ENCODE measurements at regions not wholly inside any gene's neighbourhood (a gene's known extent, or its start where the extent isn't known, plus 50 kb on each side); places are given as distances from the start of the nearest gene placed in this dataset.

DNA sequence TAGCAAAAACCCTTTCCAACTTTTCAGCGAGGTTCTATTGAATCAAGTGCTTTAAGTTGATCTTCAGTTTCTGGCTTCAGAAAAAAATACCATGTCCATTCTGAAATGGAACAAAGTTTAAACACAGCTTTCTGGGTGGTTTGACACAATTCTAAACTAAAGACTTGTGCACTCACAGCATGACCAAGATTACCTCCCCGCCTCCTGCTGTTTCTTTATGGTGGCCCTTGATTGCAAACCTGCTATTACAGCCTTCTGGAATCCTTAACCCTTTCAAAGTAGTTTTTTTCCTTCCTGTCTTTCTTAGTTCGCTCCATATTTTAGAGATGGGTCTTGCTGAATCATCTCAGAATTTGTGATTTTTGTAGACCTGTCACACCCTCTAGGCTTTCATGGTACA is 135.9 kb upstream of the FBN2 start:
- no peaks in the 10 kb centered on the region for H4K20me1 ChIP-seq (ENCODE audit: control insufficient read depth, extremely low read depth, insufficient read depth, low read length)
- FAIRE-seq (no peak), DNase-seq (ENCODE audit: low read depth, low spot score) (no peak)
- no peaks in the 10 kb centered on the region for H3K9me3 ChIP-seq (ENCODE audit: control insufficient read depth, low read depth, low read length)
- H3K9me1 ChIP-seq (ENCODE audit: control insufficient read depth, extremely low read depth, insufficient read depth, low read length), result no peaks in the 10 kb centered on the region
- H3K4me2 ChIP-seq (ENCODE audit: control insufficient read depth, extremely low read depth, insufficient read depth, low read depth, low read length), result no peak overlapping the region
- H3K27ac ChIP-seq (ENCODE audit: control insufficient read depth, insufficient read depth, low read length), result no peak overlapping the region
- dilution Hi-C loops (cut with MboI; ENCODE audit: extremely low pct_ligation_motif_present, low sequenced_read_pairs), result no loop called here
- no peaks in the 10 kb centered on the region for H3K4me1 ChIP-seq (ENCODE audit: control insufficient read depth, extremely low read depth, insufficient read depth, low read length)
- no peak for TF ChIP-seq EZH2 (IDR thresholded peaks at IDR 0.05; ENCODE audit: low read length)
- TF ChIP-seq, protein P1, sequence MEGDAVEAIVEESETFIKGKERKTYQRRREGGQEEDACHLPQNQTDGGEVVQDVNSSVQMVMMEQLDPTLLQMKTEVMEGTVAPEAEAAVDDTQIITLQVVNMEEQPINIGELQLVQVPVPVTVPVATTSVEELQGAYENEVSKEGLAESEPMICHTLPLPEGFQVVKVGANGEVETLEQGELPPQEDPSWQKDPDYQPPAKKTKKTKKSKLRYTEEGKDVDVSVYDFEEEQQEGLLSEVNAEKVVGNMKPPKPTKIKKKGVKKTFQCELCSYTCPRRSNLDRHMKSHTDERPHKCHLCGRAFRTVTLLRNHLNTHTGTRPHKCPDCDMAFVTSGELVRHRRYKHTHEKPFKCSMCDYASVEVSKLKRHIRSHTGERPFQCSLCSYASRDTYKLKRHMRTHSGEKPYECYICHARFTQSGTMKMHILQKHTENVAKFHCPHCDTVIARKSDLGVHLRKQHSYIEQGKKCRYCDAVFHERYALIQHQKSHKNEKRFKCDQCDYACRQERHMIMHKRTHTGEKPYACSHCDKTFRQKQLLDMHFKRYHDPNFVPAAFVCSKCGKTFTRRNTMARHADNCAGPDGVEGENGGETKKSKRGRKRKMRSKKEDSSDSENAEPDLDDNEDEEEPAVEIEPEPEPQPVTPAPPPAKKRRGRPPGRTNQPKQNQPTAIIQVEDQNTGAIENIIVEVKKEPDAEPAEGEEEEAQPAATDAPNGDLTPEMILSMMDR (optimal IDR thresholded peaks at IDR 0.05 in 1 of 3, IDR thresholded peaks at IDR 0.05 in 1 of 3, conservative IDR thresholded peaks at IDR 0.05 in 1 of 3; ENCODE audit: extremely low read depth in 1 of 3, insufficient read depth in 2 of 3, low read length in 3 of 3), result no peak
- H3K4me3 ChIP-seq (ENCODE audit: control insufficient read depth in 2 of 3, extremely low read depth in 1 of 3, insufficient read depth in 2 of 3, low read depth in 1 of 3, low read length in 3 of 3), result no peak overlapping the region
- H3K36me3 ChIP-seq (ENCODE audit: control insufficient read depth in 2 of 2, extremely low read depth in 1 of 2, insufficient read depth in 2 of 2, low read length in 2 of 2), result no peaks in the 10 kb centered on the region
- no peaks in the 10 kb centered on the region for H3K79me2 ChIP-seq (ENCODE audit: control insufficient read depth, insufficient read depth, low read length)
- no peak overlapping the region for H3K9ac ChIP-seq (ENCODE audit: control insufficient read depth, extremely low read depth, insufficient read depth, low read length)
- no peak overlapping the region for H2AFZ ChIP-seq (ENCODE audit: control insufficient read depth, low read length)
- no peaks in the 10 kb centered on the region for H3K27me3 ChIP-seq (ENCODE audit: control insufficient read depth, extremely low read depth, insufficient read depth, low read length)

DNA sequence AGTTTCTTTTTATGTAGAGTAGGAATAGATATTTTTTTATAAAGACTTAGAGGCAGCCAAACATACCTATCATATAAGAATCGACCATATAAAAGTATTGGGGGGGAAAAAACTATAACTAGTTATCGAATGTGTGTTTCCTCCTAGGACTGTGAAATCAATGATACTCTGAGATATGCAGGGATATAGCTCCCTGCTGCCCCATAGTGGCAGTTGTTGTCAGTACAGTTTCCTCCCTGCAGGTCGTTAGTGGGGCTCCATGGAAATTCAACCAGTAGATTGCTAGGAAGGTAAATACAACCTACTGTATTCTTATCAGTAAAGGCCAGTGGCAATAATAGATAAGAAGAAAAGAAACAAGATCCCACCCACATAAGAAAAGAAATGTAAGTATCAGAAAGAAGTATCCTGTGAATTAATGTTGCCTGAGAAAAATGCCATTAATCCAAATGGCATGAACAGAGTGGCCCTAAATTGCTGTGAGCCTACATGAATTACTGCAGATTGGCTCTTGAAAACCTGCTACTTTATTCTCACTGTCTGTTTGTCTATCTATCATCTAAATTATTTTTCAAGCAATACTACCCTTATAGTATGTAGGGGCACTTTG is 136.9 kb upstream of the FBN2 start:
- Histone ChIP-seq H3K9me3 (ENCODE audit: control insufficient read depth, low read depth, low read length) (no peaks in the 10 kb centered on the region), H3K4me1 (ENCODE audit: control insufficient read depth, extremely low read depth, insufficient read depth, low read length) (no peaks in the 10 kb centered on the region)

More for the DNA sequence above, 136.9 kb upstream of the FBN2 start:
- Histone ChIP-seq H2AFZ (ENCODE audit: control insufficient read depth, low read length) (no peak overlapping the region), H3K79me2 (ENCODE audit: control insufficient read depth, insufficient read depth, low read length) (no peaks in the 10 kb centered on the region), H3K9me1 (ENCODE audit: control insufficient read depth, extremely low read depth, insufficient read depth, low read length) (no peaks in the 10 kb centered on the region), H3K9ac (ENCODE audit: control insufficient read depth, extremely low read depth, insufficient read depth, low read length) (no peak overlapping the region), H3K4me2 (ENCODE audit: control insufficient read depth, extremely low read depth, insufficient read depth, low read depth, low read length) (no peak overlapping the region), H3K27me3 (ENCODE audit: control insufficient read depth, extremely low read depth, insufficient read depth, low read length) (peaks cover 3% of the 10 kb centered on the region), H3K27ac (ENCODE audit: control insufficient read depth, insufficient read depth, low read length) (no peak overlapping the region), H3K36me3 (ENCODE audit: control insufficient read depth in 2 of 2, extremely low read depth in 1 of 2, insufficient read depth in 2 of 2, low read length in 2 of 2) (no peaks in the 10 kb centered on the region), H4K20me1 (ENCODE audit: control insufficient read depth, extremely low read depth, insufficient read depth, low read length) (no peaks in the 10 kb centered on the region), H3K4me3 (ENCODE audit: control insufficient read depth in 2 of 3, extremely low read depth in 1 of 3, insufficient read depth in 2 of 3, low read depth in 1 of 3, low read length in 3 of 3) (no peak overlapping the region)
- DNase-seq (ENCODE audit: low read depth, low spot score) (no peak), FAIRE-seq (peak; percentile 36)
- no peak for TF ChIP-seq EZH2 (IDR thresholded peaks at IDR 0.05; ENCODE audit: low read length)
- TF ChIP-seq, protein P1 (optimal IDR thresholded peaks at IDR 0.05 in 1 of 3, IDR thresholded peaks at IDR 0.05 in 1 of 3, conservative IDR thresholded peaks at IDR 0.05 in 1 of 3; ENCODE audit: extremely low read depth in 1 of 3, insufficient read depth in 2 of 3, low read length in 3 of 3), result peak; percentile 71 to 88 (median 77)
- dilution Hi-C loops (cut with MboI; ENCODE audit: extremely low pct_ligation_motif_present, low sequenced_read_pairs), result no loop called here
